Lung (tissue), 11 donors: ENCODE measurements at regions not wholly inside any gene's neighbourhood (a gene's known extent, or its start where the extent isn't known, plus 50 kb on each side); places are given as distances from the start of the nearest gene placed in this dataset.

Source experiments
- ATAC-seq: fragments of 200-7000 bp; cut with Tn5 transposase; one replicate; pipeline ENCODE4 v1.9.1; 2020; ENCODE audit warnings: moderate number of reproducible peaks; ENCODE audit not compliant: insufficient read depth, low FRiP score
- DNase-seq, 3 donors: peaks; one replicate each; pipeline ENCODE4 v3.0.0-alpha.2; 2013 to 2017
- H3K27ac ChIP-seq, 2 donors: one replicate each; pipeline ENCODE4 v1.5.1; 2013; ENCODE audit warnings: mild to moderate bottlenecking in 2 of 2, moderate library complexity in 2 of 2, control low read depth in 1 of 2, inconsistent platforms in 1 of 2, low read depth in 1 of 2, low read length in 1 of 2
- H3K27me3 ChIP-seq, 3 donors: one replicate each; pipeline ENCODE4 v1.5.1; 2013; ENCODE audit warnings: low read length in 2 of 3; ENCODE audit not compliant: control insufficient read depth in 3 of 3, insufficient read depth in 3 of 3
- H3K36me3 ChIP-seq, 4 donors: one replicate each; pipeline ENCODE4 v1.5.1; 2013; ENCODE audit warnings: low read length in 4 of 4, mild to moderate bottlenecking in 1 of 4, moderate library complexity in 1 of 4; ENCODE audit not compliant: control insufficient read depth in 4 of 4, insufficient read depth in 4 of 4
- H3K4me1 ChIP-seq, 5 donors: one replicate each; pipeline ENCODE4 v1.5.1; 2013; ENCODE audit warnings: low read length in 5 of 5, mild to moderate bottlenecking in 2 of 5, moderate library complexity in 1 of 5; ENCODE audit not compliant: control insufficient read depth in 5 of 5, insufficient read depth in 5 of 5
- H3K4me3 ChIP-seq: one replicate; pipeline ENCODE4 v1.5.1; 2013; ENCODE audit warnings: mild to moderate bottlenecking, control low read depth, moderate library complexity
- H3K9ac ChIP-seq, 2 donors: one replicate each; pipeline ENCODE4 v1.5.1; 2013; ENCODE audit warnings: low read length in 2 of 2, control low read depth in 1 of 2; ENCODE audit not compliant: insufficient read depth in 1 of 2
- H3K9me3 ChIP-seq, 4 donors: one replicate each; pipeline ENCODE4 v1.5.1; 2013; ENCODE audit warnings: low read length in 3 of 4, mild to moderate bottlenecking in 1 of 4, moderate library complexity in 1 of 4; ENCODE audit not compliant: control insufficient read depth in 4 of 4, insufficient read depth in 3 of 4
- WGBS, 2 donors: extraction: QIAGEN DNeasy Blood & Tissue Kit; methylation state at CpG; one replicate each; pipeline ENCODE4 v1.1.7; 2013; 5-methylcytosine and 5-hydroxymethylcytosine counted together
- TF ChIP-seq, protein P1 (sequence below): IDR thresholded peaks from 2 replicates; pipeline ENCODE4 v1.5.1; 2012; ENCODE audit warnings: mild to moderate bottlenecking; ENCODE audit errors: control extremely low read depth, extremely low read depth
- donor health status: control.
- donor health status: control.
- donor health status: Bipolar disorder and iron deficiency.
- donor health status: healthy.
- donor health status: DM: yes; HTN: yes; CAD: no.

DNA sequence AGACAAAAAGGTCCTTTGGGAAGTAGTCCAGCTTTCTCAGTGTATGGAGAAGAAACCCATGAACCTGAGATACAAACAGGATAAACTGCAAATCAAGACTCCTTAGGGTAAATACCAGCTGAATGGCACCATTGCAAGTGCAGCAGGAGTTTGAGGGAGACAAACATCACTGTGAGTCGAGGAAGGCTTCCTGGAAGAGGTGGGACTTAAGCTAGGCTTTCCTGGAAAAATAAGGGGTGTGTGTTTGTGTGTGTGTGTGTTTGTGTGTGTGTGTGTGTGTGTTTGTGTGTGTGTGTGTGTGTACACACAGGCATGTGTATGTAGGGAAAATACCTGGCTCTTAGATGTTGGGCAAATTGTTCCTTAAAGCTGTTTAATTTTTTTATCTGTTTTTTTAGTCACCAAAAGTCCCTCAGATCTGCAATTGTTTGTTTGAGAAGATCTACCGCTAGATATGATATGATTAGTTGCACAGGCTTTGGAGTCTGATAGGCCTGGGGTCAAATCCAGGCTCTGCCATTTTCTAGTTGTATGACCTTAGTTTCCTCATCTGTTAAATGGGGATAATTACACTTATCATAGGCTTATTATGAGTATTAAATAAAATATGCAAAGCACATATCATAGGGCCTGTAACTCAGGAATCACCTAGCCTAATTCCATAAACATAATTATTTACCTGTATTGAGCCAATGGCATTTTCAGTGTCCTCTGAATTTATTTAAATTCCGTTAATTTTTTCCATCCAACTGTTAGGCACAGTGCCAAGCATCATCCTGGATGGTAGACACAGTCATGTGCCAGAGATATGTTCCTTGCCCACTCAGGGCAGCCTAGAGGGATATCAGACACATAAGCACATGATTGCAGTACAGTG, 85.6 kb upstream of the EED start:
- DNase-seq (no peak), ATAC-seq (no peak)
- Histone ChIP-seq H3K4me1 (peaks cover 0 to 28% (median 7%) of the 10 kb centered on the region in 5 donors), H3K9me3 (no peaks in the 10 kb centered on the region), H3K9ac (no peak overlapping the region), H3K4me3 (no peak overlapping the region), H3K36me3 (no peaks in the 10 kb centered on the region), H3K27ac (no peak overlapping the region), H3K27me3 (no peaks in the 10 kb centered on the region)
- WGBS, 2 donors, result 87 to 91% methylated on average over 3 of the region's 3 CpGs
- TF ChIP-seq, protein P1, sequence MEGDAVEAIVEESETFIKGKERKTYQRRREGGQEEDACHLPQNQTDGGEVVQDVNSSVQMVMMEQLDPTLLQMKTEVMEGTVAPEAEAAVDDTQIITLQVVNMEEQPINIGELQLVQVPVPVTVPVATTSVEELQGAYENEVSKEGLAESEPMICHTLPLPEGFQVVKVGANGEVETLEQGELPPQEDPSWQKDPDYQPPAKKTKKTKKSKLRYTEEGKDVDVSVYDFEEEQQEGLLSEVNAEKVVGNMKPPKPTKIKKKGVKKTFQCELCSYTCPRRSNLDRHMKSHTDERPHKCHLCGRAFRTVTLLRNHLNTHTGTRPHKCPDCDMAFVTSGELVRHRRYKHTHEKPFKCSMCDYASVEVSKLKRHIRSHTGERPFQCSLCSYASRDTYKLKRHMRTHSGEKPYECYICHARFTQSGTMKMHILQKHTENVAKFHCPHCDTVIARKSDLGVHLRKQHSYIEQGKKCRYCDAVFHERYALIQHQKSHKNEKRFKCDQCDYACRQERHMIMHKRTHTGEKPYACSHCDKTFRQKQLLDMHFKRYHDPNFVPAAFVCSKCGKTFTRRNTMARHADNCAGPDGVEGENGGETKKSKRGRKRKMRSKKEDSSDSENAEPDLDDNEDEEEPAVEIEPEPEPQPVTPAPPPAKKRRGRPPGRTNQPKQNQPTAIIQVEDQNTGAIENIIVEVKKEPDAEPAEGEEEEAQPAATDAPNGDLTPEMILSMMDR, result no peak

DNA sequence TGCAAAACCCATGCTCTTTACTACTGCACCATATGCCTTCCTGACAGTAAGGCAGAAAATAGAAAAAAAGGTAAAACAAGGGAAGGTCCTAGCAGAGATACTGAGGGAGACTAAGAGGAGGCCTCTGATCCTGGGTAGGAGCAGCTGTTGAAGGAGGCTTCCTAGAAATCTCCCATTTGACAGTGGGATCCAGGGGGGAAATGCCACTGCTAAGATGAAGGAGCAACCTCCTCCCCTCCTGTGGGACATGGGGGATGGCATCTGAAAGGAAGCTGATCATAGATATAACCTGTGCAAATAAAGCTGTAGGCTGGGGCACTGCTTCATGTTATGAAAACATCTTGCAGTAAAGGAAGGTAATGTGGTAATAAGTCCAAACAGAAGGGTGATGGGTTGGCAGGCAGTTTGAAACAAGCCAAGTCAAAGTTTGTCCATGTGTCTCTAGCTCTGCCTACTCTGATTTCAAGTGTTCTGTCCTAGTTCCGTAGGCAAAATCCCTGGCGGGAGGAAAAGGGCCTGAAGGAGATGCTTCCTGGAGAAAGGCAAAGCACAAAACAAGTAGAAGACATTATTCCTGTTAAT, 86.7 kb upstream of the EED start:
- H3K27ac ChIP-seq, result no peak overlapping the region
- H3K9me3 ChIP-seq, result no peaks in the 10 kb centered on the region
- TF ChIP-seq, protein P1, result no peak
- no peak overlapping the region for H3K9ac ChIP-seq
- no peaks in the 10 kb centered on the region for H3K27me3 ChIP-seq
- 78% methylated on average over 2 of the region's 2 CpGs for WGBS, 2 donors
- H3K36me3 ChIP-seq, result no peaks in the 10 kb centered on the region
- ATAC-seq, result no peak
- H3K4me3 ChIP-seq, result no peak overlapping the region
- peaks cover 0 to 24% (median 7%) of the 10 kb centered on the region in 5 donors for H3K4me1 ChIP-seq
- DNase-seq, result no peak

DNA sequence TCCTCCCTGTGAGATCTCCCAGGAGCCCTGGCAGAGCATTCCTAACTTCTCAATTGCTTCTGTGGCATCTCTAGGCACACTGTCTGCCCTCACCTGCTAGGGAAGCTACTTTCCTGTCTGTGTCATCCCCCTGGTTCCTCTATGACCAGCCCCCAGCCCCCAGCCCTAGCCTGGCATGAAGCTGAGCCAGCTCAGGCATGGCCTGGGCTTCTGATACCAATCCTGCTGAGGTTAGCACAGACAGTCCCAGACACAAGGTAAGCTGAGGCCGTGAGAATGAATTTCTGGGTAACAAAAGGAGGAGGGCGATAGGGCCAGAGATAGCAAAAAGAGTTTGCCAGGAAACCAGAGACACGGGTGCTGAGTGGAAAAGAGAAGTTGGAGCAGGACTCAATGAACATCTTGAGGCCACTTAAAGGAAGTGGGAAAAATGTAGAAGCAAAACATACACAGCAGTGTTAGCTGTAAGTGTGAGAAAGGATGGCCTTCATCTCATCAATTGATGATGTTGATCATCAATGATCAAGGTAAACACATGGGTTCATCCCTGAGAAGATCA, 87.6 kb upstream of the PICALM start:
- peaks cover 6 to 30% (median 9%) of the 10 kb centered on the region in 5 donors for H3K4me1 ChIP-seq
- TF ChIP-seq, protein P1, result no peak
- WGBS, 2 donors, result 42 to 60% methylated on average over 3 of the region's 3 CpGs
- H3K36me3 ChIP-seq, result no peaks in the 10 kb centered on the region
- no peak overlapping the region for H3K27ac ChIP-seq
- H3K9me3 ChIP-seq, result no peaks in the 10 kb centered on the region
- H3K4me3 ChIP-seq, result no peak overlapping the region
- no peak overlapping the region for H3K9ac ChIP-seq
- DNase-seq (no peak), ATAC-seq (no peak)
- no peaks in the 10 kb centered on the region for H3K27me3 ChIP-seq
